Astrocyte of the cerebellum (primary cell): ENCODE measurements at regions not wholly inside any gene's neighbourhood (a gene's known extent, or its start where the extent isn't known, plus 50 kb on each side); places are given as distances from the start of the nearest gene placed in this dataset.

Experiments
- DNase-seq: peaks from one replicate; pipeline ENCODE4 v3.0.0-alpha.2; 2011; ENCODE audit warnings: low read depth
- H3K4me3 ChIP-seq: 2 replicates; pipeline ENCODE4 v1.5.1; 2011; ENCODE audit warnings: mild to moderate bottlenecking, low read depth, low read length, moderate library complexity
- CTCF ChIP-seq: IDR thresholded peaks from 2 replicates; pipeline ENCODE4 v1.5.1; 2012; ENCODE audit warnings: low read length, low read depth, moderate library complexity, mild to moderate bottlenecking; ENCODE audit errors: missing control alignments
- in situ Hi-C: cut with HindIII; loops from 2 replicates; pipeline ENCODE4 v1.10.0; 2017; ENCODE audit warnings: low sequenced_read_pairs

DNA sequence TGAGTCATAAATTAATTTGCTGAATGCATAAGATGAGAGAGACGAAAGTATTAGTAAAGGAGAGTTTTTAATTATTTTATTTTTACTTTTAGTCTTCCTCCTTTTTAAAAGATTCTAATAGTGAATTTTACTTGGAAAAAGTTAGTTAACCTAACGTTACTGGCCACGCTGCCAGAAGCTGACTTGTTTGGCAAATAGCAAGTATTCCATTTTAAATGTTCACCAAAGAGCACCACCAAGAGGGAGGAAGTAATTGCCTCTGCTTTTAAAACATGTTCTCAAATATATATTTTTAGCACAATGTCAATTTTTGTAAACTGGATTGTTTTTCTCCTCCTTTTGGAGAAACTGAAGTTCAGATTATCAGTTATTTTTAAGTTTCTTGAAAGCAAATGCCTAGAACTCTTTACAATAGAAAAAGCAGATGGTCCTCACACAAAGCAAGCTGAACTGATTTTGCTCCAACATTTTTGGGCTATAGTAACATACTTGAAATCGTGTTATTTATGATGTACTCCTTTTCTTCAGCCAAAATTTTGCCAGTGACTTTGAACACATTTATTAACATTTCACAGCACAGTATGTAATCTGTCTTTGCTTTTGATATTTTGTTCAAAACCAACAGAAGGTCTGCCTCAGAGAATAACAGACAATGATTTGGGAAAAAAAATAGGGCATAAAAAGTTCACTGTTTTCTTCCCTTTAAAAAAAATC is 1311.0 kb upstream of the FAM98A start:
- H3K4me3 ChIP-seq = no peak overlapping the region
- no peak for DNase-seq
- in situ Hi-C loops = no loop called here
- TF ChIP-seq CTCF = no peak

- in situ Hi-C loops = no loop called here
- TF ChIP-seq CTCF = no peak
- H3K4me3 ChIP-seq = no peak overlapping the region
- no peak for DNase-seq
Observed at GRCh38 chr2:34907812-34908211, 1308.7 kb upstream of the FAM98A start.

- in situ Hi-C loops = no loop called here
- no peak overlapping the region for H3K4me3 ChIP-seq
- TF ChIP-seq CTCF = no peak
- no peak for DNase-seq
Observed at GRCh38 chr2:34901739-34902138, 1302.6 kb upstream of the FAM98A start.

- no peak for TF ChIP-seq CTCF
- no peak for DNase-seq
- in situ Hi-C loops = no loop called here
- no peak overlapping the region for H3K4me3 ChIP-seq
Observed at GRCh38 chr2:34899079-34899478, 1300.0 kb upstream of the FAM98A start.

GRCh38 chr2:34892766-34893165 is 1293.7 kb upstream of the FAM98A start:
- in situ Hi-C loops = no loop called here
- no peak for TF ChIP-seq CTCF
- no peak for DNase-seq
- no peak overlapping the region for H3K4me3 ChIP-seq

DNA sequence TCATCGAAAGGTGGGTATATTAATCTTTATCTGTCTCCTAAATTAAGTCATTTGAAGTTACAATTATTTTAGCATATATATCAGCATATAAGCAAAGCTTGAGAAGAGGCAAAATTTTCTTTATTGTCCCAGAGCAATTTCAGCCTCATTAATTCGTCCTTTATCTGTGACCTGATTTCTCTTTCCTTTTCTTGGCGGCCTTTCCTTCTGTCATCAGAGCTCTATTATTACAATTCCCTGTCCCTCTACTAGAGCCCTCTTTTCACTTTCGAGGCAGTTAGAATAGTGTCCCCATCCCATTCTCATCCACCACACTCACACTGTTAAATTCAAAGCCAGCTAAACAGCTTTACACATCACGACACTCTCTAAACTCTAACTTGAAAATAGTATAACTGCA is 1293.2 kb upstream of the FAM98A start:
- DNase-seq = no peak
- TF ChIP-seq CTCF = no peak
- H3K4me3 ChIP-seq = no peak overlapping the region
- in situ Hi-C loops = no loop called here
